ENCODE measurements at regions not wholly inside any gene's neighbourhood (a gene's known extent, or its start where the extent isn't known, plus 50 kb on each side); places are given as distances from the start of the nearest gene placed in this dataset.
A peak's percentile ranks its signal among the peaks of the same experiment; 100 is the strongest.

DNA sequence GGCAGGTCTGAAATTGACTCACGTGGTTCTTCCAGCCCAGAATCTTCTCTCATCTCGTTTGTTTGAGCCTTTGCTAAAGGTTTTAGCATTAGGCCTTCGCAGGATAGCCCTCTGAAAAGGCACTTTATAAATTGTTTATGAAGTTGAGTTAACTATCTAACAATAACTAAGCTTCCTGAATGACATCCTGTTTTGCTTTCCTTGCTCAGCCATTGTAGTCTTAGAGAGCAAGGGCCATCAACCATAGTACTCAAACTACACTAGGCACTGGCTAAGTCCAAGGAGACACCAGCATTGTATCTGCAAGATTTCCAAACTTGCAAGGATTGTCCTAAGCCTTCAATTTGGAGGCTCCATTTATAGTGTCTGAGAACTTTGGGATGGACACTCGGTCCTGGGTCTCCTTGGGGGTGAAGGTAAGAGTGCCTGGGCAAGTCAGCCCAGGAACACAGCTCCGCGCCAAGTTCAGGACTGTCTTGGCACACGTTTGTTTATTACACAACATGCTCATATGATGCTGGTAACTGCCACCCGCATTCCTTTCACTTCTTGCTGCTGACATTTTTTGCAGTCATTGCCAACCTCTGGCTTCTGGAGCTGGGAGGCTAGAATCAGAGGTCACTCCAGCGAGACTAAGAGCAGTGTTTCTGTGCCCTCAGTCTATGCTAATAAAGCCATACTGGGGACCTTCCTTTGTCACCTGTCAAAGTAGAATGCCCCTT is 151.1 kb downstream of the ESM1 start:
- H3K36me3 ChIP-seq (ENCODE audit: control insufficient read depth, insufficient read depth, low read length), result no peaks in the 10 kb centered on the region
- no peaks in the 10 kb centered on the region for H3K27me3 ChIP-seq (ENCODE audit: control insufficient read depth, insufficient read depth, low read length)
- ChIA-PET CTCF (interaction anchor here (0.8 to 1.5 kb wide), 2 partner anchors 13 to 68 kb away, joined by 3 read pairs; no protein-coding TSS in a partner anchor), POLR2A (no interaction called here)
- DNase-seq (ENCODE audit: low read depth), result no peak
- TF ChIP-seq, protein P1, sequence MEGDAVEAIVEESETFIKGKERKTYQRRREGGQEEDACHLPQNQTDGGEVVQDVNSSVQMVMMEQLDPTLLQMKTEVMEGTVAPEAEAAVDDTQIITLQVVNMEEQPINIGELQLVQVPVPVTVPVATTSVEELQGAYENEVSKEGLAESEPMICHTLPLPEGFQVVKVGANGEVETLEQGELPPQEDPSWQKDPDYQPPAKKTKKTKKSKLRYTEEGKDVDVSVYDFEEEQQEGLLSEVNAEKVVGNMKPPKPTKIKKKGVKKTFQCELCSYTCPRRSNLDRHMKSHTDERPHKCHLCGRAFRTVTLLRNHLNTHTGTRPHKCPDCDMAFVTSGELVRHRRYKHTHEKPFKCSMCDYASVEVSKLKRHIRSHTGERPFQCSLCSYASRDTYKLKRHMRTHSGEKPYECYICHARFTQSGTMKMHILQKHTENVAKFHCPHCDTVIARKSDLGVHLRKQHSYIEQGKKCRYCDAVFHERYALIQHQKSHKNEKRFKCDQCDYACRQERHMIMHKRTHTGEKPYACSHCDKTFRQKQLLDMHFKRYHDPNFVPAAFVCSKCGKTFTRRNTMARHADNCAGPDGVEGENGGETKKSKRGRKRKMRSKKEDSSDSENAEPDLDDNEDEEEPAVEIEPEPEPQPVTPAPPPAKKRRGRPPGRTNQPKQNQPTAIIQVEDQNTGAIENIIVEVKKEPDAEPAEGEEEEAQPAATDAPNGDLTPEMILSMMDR (IDR thresholded peaks at IDR 0.05; ENCODE audit: insufficient read depth, low read depth, low read length), result no peak
- no peak overlapping the region for H3K4me3 ChIP-seq (ENCODE audit: low read depth, low read length)

DNA sequence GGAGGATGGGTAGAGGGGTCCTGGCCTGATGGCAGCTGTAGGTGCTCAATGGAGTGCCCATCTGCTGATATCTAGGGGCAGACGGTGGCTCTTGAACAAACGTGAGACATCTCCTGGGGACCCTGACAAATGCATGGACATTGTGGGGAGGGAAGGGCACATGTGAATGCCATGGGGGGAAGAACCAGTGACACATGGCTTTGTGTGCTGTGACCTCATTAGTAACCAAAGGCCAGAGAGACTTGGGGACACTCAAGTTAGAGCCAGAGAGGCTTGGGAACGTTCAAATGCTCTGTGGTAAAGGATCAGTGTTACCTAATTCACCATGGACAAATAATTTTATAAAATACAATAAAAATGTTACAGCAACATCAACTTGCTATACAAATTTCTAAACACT is 151.8 kb downstream of the ESM1 start:
- TF ChIP-seq, protein P1 (IDR thresholded peaks at IDR 0.05; ENCODE audit: insufficient read depth, low read depth, low read length), result no peak
- no peaks in the 10 kb centered on the region for H3K27me3 ChIP-seq (ENCODE audit: control insufficient read depth, insufficient read depth, low read length)
- POLR2A ChIA-PET, result no interaction called here
- DNase-seq (ENCODE audit: low read depth), result no peak
- CTCF ChIA-PET, result interaction anchor here (0.7 to 1.2 kb wide), 2 partner anchors 9 to 317 kb away, joined by 3 read pairs; no protein-coding TSS in a partner anchor
- no peak overlapping the region for H3K4me3 ChIP-seq (ENCODE audit: low read depth, low read length)
- no peaks in the 10 kb centered on the region for H3K36me3 ChIP-seq (ENCODE audit: control insufficient read depth, insufficient read depth, low read length)

DNA sequence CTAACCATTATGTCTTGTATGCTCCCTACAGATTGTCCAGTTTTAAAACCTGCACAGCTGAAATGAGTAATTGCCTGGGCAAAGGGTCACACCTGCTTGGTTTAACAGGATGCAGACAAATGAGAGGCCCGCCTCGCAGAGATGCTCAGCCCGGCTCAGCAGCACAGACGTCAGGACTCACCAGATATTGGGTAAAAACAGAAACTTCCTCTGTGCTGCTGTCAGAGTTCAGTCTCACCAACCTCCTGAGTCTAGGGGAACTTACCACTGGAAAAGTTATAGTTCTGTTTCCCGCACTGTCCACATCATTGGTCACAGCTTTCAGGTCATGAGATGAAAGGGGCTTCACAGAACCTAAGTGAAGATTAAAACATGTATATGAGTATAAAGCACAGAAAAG is 152.5 kb downstream of the ESM1 start:
- H3K4me3 ChIP-seq (ENCODE audit: low read depth, low read length), result no peak overlapping the region
- no peaks in the 10 kb centered on the region for H3K36me3 ChIP-seq (ENCODE audit: control insufficient read depth, insufficient read depth, low read length)
- TF ChIP-seq, protein P1 (IDR thresholded peaks at IDR 0.05; ENCODE audit: insufficient read depth, low read depth, low read length), result no peak
- H3K27me3 ChIP-seq (ENCODE audit: control insufficient read depth, insufficient read depth, low read length), result no peaks in the 10 kb centered on the region
- DNase-seq (ENCODE audit: low read depth), result no peak
- POLR2A ChIA-PET, result no interaction called here
- CTCF ChIA-PET, result interaction anchor here (0.7 to 1.2 kb wide), 3 partner anchors 10 to 316 kb away, joined by 3 to 4 read pairs (median 3); no protein-coding TSS in a partner anchor

DNA sequence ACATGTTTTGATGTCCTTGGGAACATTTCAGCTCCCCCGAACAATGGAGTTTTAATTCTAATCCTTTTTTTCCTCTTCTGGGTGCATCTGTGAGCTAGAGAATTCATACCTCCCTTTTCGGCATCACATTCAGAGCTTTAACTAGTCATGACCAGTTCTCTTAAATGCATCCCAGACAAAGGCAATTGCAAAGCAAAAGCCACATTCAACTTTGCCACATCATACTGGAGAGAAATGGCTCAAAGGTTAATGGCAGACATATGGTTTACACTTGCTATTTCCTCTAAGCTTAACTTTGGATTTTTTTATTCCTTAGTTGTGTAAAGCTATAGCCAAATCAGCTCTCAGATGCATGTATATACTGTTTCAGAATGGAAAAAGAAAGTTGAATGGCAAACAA is 153.3 kb downstream of the ESM1 start:
- TF ChIP-seq, protein P1 (IDR thresholded peaks at IDR 0.05; ENCODE audit: insufficient read depth, low read depth, low read length), result no peak
- Histone ChIP-seq H3K4me3 (ENCODE audit: low read depth, low read length) (no peak overlapping the region), H3K36me3 (ENCODE audit: control insufficient read depth, insufficient read depth, low read length) (no peaks in the 10 kb centered on the region), H3K27me3 (ENCODE audit: control insufficient read depth, insufficient read depth, low read length) (no peaks in the 10 kb centered on the region)
- POLR2A ChIA-PET, result no interaction called here
- DNase-seq (ENCODE audit: low read depth), result peak; percentile 72
- CTCF ChIA-PET, result interaction anchor here (0.8 to 1.2 kb wide), 3 partner anchors 12 to 315 kb away, joined by 3 to 4 read pairs (median 4); no protein-coding TSS in a partner anchor

DNA sequence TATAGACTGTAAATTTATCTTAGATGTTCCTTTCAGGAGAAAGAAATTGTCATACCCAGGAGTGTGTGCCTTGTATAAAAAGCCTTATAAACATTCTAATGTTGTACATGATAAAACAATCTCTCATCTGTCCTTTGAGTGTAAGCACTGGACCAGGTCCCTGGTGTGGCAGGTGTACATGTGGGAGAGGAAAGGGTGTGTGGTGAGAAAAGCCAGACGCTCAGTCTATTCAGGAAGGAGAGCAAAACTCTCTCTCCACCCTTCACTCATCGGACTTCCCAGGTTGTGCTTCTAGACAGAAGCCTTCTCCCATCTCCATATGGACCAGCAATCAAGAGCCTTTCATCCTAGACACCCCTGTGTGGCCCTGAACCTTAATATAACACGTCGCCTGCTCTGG is 154.2 kb downstream of the ESM1 start:
- Histone ChIP-seq H3K4me3 (ENCODE audit: low read depth, low read length) (no peak overlapping the region), H3K27me3 (ENCODE audit: control insufficient read depth, insufficient read depth, low read length) (no peaks in the 10 kb centered on the region), H3K36me3 (ENCODE audit: control insufficient read depth, insufficient read depth, low read length) (no peaks in the 10 kb centered on the region)
- POLR2A ChIA-PET, result no interaction called here
- TF ChIP-seq, protein P1 (IDR thresholded peaks at IDR 0.05; ENCODE audit: insufficient read depth, low read depth, low read length), result no peak
- DNase-seq (ENCODE audit: low read depth), result no peak
- CTCF ChIA-PET, result interaction anchor here (0.7 to 1.6 kb wide), 4 partner anchors 10 to 308 kb away, joined by 3 to 4 read pairs (median 4); no protein-coding TSS in a partner anchor
